ENCODE measurements at regions not wholly inside any gene's neighbourhood (a gene's known extent, or its start where the extent isn't known, plus 50 kb on each side); places are given as distances from the start of the nearest gene placed in this dataset.
"Not testable (repeated sequence)": the region's sequence is repeated elsewhere in the genome, so short reads cannot be mapped to it uniquely, and the experiment has no call there.

GRCh38 chr10:23980094-23980493 lies 228.8 kb upstream of the KIAA1217 start:
- DNase-seq (ENCODE audit: extremely low spot score): peak; percentile 14
- POLR2A ChIA-PET: no interaction called here
- CTCF ChIA-PET: no interaction called here
- TF ChIP-seq PKNOX1 (IDR thresholded peaks at IDR 0.05): peak; percentile 73
- TF ChIP-seq BHLHE40 (IDR thresholded peaks at IDR 0.05; ENCODE audit: borderline replicate concordance): no peak
- no peak for TF ChIP-seq ELF4 (IDR thresholded peaks at IDR 0.05)
- no peak for TF ChIP-seq TARDBP (IDR thresholded peaks at IDR 0.05)
- no peak for TF ChIP-seq CTBP1 (IDR thresholded peaks at IDR 0.05; ENCODE audit: borderline replicate concordance)
- no peak for TF ChIP-seq FOXM1 (IDR thresholded peaks at IDR 0.05; ENCODE audit: borderline replicate concordance)

- TF ChIP-seq ELF4 (IDR thresholded peaks at IDR 0.05) (no peak), L3MBTL2 (conservative IDR thresholded peaks at IDR 0.05) (no peak), SP1 (IDR thresholded peaks at IDR 0.05) (no peak), ARNT (IDR thresholded peaks at IDR 0.05) (no peak), PKNOX1 (IDR thresholded peaks at IDR 0.05) (no peak), HDGF (IDR thresholded peaks at IDR 0.05; ENCODE audit: borderline replicate concordance) (no peak), CTBP1 (IDR thresholded peaks at IDR 0.05; ENCODE audit: borderline replicate concordance) (no peak), LEF1 (IDR thresholded peaks at IDR 0.05; ENCODE audit: borderline replicate concordance) (no peak), BHLHE40 (IDR thresholded peaks at IDR 0.05; ENCODE audit: borderline replicate concordance) (no peak), FOXM1 (IDR thresholded peaks at IDR 0.05; ENCODE audit: borderline replicate concordance) (no peak), TARDBP (IDR thresholded peaks at IDR 0.05) (no peak), ZNF384 (IDR thresholded peaks at IDR 0.05) (no peak), FOXA1 (IDR thresholded peaks at IDR 0.05) (no peak), NFRKB (IDR thresholded peaks at IDR 0.05) (no peak), SUZ12 (IDR thresholded peaks at IDR 0.05) (no peak)
- ChIA-PET CTCF (interaction anchor here (0.6 to 1.2 kb wide), 7 partner anchors 10 to 320 kb away, joined by 3 to 6 read pairs (median 4); no protein-coding TSS in a partner anchor), POLR2A (no interaction called here)
- peak; percentile 25 for DNase-seq (ENCODE audit: extremely low spot score)
Observed at GRCh38 chr10:23981520-23982309, 227.2 kb upstream of the KIAA1217 start.

GRCh38 chr10:23984405-23984804 lies 224.5 kb upstream of the KIAA1217 start:
- CTCF ChIA-PET; DNase-seq (ENCODE audit: extremely low spot score); POLR2A ChIA-PET: not testable (repeated sequence)

- ChIA-PET CTCF (no interaction called here), POLR2A (no interaction called here)
- no peak for DNase-seq (ENCODE audit: extremely low spot score)
- TF ChIP-seq SP1 (IDR thresholded peaks at IDR 0.05): no peak
- no peak for TF ChIP-seq PKNOX1 (IDR thresholded peaks at IDR 0.05)
- no peak for TF ChIP-seq HDGF (IDR thresholded peaks at IDR 0.05; ENCODE audit: borderline replicate concordance)
- no peak for TF ChIP-seq L3MBTL2 (conservative IDR thresholded peaks at IDR 0.05)
- no peak for TF ChIP-seq FOXA1 (IDR thresholded peaks at IDR 0.05)
- no peak for TF ChIP-seq FOXM1 (IDR thresholded peaks at IDR 0.05; ENCODE audit: borderline replicate concordance)
- no peak for TF ChIP-seq CTBP1 (IDR thresholded peaks at IDR 0.05; ENCODE audit: borderline replicate concordance)
- no peak for TF ChIP-seq ARNT (IDR thresholded peaks at IDR 0.05)
- no peak for TF ChIP-seq BHLHE40 (IDR thresholded peaks at IDR 0.05; ENCODE audit: borderline replicate concordance)
- no peak for TF ChIP-seq ELF4 (IDR thresholded peaks at IDR 0.05)
- TF ChIP-seq ZNF384 (IDR thresholded peaks at IDR 0.05): no peak
- no peak for TF ChIP-seq FOXK2 (IDR thresholded peaks at IDR 0.05)
- TF ChIP-seq SUZ12 (IDR thresholded peaks at IDR 0.05): no peak
- TF ChIP-seq TARDBP (IDR thresholded peaks at IDR 0.05): no peak
- TF ChIP-seq LEF1 (IDR thresholded peaks at IDR 0.05; ENCODE audit: borderline replicate concordance): no peak
- no peak for TF ChIP-seq NFRKB (IDR thresholded peaks at IDR 0.05)
Observed at GRCh38 chr10:23988006-23988405, 220.9 kb upstream of the KIAA1217 start.

GRCh38 chr10:23994459-23995046 lies 214.4 kb upstream of the KIAA1217 start:
- TF ChIP-seq SP1 (IDR thresholded peaks at IDR 0.05) (no peak), ARNT (IDR thresholded peaks at IDR 0.05) (no peak), ELF4 (IDR thresholded peaks at IDR 0.05) (no peak), FOXM1 (IDR thresholded peaks at IDR 0.05; ENCODE audit: borderline replicate concordance) (no peak), TARDBP (IDR thresholded peaks at IDR 0.05) (no peak), PKNOX1 (IDR thresholded peaks at IDR 0.05) (no peak), FOXK2 (IDR thresholded peaks at IDR 0.05) (no peak), NFRKB (IDR thresholded peaks at IDR 0.05) (no peak), HDGF (IDR thresholded peaks at IDR 0.05; ENCODE audit: borderline replicate concordance) (no peak), FOXA1 (IDR thresholded peaks at IDR 0.05) (no peak), LEF1 (IDR thresholded peaks at IDR 0.05; ENCODE audit: borderline replicate concordance) (no peak), BHLHE40 (IDR thresholded peaks at IDR 0.05; ENCODE audit: borderline replicate concordance) (no peak), SUZ12 (IDR thresholded peaks at IDR 0.05) (no peak), ZNF384 (IDR thresholded peaks at IDR 0.05) (no peak), CTBP1 (IDR thresholded peaks at IDR 0.05; ENCODE audit: borderline replicate concordance) (no peak), L3MBTL2 (conservative IDR thresholded peaks at IDR 0.05) (no peak)
- DNase-seq (ENCODE audit: extremely low spot score): peak; percentile 64
- ChIA-PET CTCF (interaction anchor here (0.6 to 1.5 kb wide), 17 partner anchors 11 to 524 kb away, joined by 3 to 9 read pairs (median 4); no protein-coding TSS in a partner anchor), POLR2A (no interaction called here)

Data from HEK293T (cell line).